T-helper 2 cell treated with Interferon-gamma antibody and Interleukin-4, amounts not matched to agents 5 μg/mL and 100 μg/mL, for 36 hours (primary cell): ENCODE measurements at regions not wholly inside any gene's neighbourhood (a gene's known extent, or its start where the extent isn't known, plus 50 kb on each side); places are given as distances from the start of the nearest gene placed in this dataset.

Experiments
- DNase-seq: peaks from one replicate; pipeline ENCODE4 v3.0.0; 2021; ENCODE audit warnings: low spot score
- H3K27ac Mint-ChIP-seq: one replicate; pipeline ENCODE4 v1.8.0; 2021; ENCODE audit warnings: mild to moderate bottlenecking, mixed read lengths
- H3K27me3 Mint-ChIP-seq: one replicate; pipeline ENCODE4 v1.8.0; 2021; ENCODE audit warnings: low read depth, mixed read lengths
- H3K36me3 Mint-ChIP-seq: one replicate; pipeline ENCODE4 v1.8.0; 2021; ENCODE audit warnings: low read depth, mixed read lengths
- H3K4me1 Mint-ChIP-seq: one replicate; pipeline ENCODE4 v1.8.0; 2021; ENCODE audit warnings: low read depth, mixed read lengths
- H3K4me3 Mint-ChIP-seq: one replicate; pipeline ENCODE4 v1.8.0; 2022; ENCODE audit warnings: mild to moderate bottlenecking, moderate library complexity, mixed read lengths
- H3K9me3 Mint-ChIP-seq: one replicate; pipeline ENCODE4 v1.8.0; 2021; ENCODE audit warnings: mixed read lengths

DNA sequence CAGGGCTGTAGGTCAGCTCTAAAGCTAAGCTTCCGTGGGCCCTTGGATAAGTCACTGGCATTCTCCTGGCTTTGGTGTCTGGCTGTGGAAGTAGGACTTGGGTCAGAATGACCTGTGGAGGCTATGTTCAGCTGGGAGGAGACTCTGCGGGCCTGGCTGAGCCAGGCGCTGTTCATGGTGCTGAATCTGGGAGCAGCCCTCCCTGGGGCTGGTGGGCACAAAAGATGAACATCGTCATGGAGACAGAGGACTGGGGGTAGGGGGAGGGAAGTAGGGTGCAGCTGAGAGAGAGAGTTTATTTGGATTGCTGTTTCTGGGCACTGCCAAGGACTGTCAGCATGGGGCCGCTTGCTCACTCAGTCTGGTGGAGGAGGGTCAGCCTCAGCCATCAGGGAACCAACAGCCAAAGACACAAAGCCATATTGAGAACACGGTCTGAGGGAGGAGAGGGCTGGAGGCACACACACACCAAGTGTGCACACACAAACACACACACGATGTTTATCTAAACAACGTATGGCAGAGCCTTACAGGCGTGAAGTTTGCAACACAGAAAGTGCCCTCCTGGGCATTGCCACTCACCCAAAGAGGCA, 120.7 kb upstream of the LINGO1 start:
- no peak overlapping the region for H3K4me3 Mint-ChIP-seq
- no peaks in the 10 kb centered on the region for H3K36me3 Mint-ChIP-seq
- DNase-seq = no peak
- no peak overlapping the region for H3K27ac Mint-ChIP-seq
- H3K9me3 Mint-ChIP-seq = no peaks in the 10 kb centered on the region
- no peaks in the 10 kb centered on the region for H3K27me3 Mint-ChIP-seq
- no peaks in the 10 kb centered on the region for H3K4me1 Mint-ChIP-seq

DNA sequence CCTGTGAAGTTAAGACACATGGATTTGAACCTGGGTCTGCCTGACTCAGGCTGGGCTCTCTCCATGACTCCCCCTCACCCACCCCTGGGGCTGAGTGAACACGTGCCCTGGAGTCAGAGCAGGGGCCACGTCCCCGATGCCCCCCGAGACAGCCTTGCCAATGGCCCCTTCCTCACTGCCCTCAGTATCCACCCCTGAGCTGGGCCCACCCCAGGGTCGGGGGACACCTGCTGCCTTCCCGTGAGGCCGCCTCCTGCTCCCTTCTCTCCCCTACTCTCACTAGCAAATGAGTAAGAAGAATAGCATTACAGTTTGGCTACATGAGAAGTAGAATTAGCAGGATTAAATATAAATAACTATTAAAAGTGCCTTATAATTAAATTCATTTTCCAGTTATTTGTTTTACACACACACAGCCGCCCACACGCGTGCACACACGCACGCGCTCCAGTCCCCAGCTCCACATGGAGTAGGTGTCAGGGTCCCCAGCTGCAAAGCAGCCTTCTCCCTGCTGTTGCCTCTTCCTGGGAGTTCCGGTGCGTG, 117.4 kb upstream of the LINGO1 start:
- no peaks in the 10 kb centered on the region for H3K27me3 Mint-ChIP-seq
- H3K4me3 Mint-ChIP-seq = no peak overlapping the region
- H3K36me3 Mint-ChIP-seq = no peaks in the 10 kb centered on the region
- no peak overlapping the region for H3K27ac Mint-ChIP-seq
- no peak for DNase-seq
- no peaks in the 10 kb centered on the region for H3K9me3 Mint-ChIP-seq
- no peaks in the 10 kb centered on the region for H3K4me1 Mint-ChIP-seq

DNA sequence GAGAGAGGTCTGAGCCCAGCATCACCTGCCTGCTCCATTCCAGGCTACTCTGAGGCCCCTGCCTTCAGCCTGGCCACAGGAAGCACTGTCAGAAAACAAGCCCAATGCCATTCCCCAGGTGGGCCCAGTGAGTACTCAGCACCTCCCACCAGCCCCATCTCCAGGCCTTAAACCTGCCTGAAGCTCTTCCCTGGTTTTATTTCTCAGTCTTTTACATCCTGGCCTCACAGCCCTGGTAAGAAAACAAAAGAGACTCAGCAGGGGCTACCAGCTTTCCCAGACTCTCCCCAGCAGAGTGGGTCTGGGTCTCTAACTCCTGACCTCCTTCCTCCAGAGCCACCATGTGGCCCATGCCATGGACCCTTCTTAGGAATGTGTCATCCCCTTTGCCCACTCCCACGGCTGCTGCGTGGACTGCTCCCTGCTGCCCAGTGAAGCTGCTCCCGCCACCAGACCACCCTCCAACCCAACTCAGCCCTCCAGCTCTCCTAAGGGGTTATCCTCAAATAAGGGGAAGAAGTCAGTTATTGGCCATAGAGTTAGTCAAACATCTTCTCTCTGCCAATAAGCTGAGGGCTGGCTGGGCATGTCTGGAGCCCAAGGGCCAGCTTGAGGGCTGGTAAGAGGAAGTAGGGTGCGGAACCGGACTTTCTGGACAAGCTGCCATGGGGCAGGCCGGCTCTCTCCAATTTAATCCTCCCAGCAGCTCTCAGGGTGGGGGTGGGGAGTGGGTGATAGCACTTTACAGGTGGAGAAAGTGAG, 116.7 kb upstream of the LINGO1 start:
- no peaks in the 10 kb centered on the region for H3K9me3 Mint-ChIP-seq
- no peaks in the 10 kb centered on the region for H3K36me3 Mint-ChIP-seq
- no peak for DNase-seq
- no peaks in the 10 kb centered on the region for H3K4me1 Mint-ChIP-seq
- no peaks in the 10 kb centered on the region for H3K27me3 Mint-ChIP-seq
- H3K27ac Mint-ChIP-seq = no peak overlapping the region
- H3K4me3 Mint-ChIP-seq = no peak overlapping the region

DNA sequence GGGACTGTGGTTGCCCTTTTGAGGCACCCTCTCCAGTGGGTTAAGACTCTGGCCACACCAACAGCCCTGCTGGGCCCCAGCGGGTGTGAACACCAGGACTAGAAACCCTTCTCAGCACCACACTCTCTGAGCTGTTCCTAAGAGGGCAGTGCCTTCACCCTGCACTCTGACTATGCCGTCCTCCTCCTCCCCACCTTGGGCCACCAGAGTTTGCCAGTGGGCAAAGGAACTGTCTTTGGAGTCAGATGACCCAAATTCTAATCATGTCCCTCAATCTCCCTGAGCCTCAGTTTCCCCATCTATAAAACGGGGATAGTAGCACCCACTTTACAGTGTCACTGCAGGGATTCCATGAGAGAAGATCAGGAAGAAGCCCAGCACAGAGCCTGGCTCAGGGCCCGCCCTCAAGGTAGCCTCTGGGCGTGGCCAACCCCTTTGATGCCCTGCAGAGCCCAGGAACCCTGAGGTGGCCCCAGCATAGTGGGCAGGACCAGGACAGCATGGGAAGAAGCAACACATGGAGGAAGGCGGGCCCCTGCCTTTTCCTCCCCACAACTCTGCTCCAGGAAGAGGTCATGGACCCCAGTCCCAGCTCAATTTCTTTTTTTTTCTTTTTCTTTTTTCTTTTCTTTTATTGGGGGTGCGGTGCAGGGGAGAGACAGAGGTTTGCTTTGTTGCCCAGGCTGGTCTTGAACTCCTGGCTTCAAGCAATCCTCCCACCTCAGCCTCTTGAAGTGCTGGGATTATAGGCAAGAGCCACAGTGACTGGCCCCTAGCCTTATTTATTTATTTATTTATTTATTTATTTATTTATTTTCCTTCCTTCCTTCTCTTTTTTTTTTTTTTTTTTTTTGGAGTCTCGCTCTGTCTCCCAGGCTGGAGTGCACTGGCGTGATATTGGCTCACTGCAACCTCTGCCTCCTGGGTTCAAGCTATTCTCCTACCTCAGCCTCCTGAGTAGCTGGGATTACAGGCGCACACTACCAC, 115.7 kb upstream of the LINGO1 start:
- DNase-seq = no peak
- Mint-ChIP-seq H3K36me3 (no peaks in the 10 kb centered on the region), H3K4me1 (no peaks in the 10 kb centered on the region), H3K4me3 (no peak overlapping the region), H3K27ac (no peak overlapping the region), H3K9me3 (no peaks in the 10 kb centered on the region), H3K27me3 (no peaks in the 10 kb centered on the region)

DNA sequence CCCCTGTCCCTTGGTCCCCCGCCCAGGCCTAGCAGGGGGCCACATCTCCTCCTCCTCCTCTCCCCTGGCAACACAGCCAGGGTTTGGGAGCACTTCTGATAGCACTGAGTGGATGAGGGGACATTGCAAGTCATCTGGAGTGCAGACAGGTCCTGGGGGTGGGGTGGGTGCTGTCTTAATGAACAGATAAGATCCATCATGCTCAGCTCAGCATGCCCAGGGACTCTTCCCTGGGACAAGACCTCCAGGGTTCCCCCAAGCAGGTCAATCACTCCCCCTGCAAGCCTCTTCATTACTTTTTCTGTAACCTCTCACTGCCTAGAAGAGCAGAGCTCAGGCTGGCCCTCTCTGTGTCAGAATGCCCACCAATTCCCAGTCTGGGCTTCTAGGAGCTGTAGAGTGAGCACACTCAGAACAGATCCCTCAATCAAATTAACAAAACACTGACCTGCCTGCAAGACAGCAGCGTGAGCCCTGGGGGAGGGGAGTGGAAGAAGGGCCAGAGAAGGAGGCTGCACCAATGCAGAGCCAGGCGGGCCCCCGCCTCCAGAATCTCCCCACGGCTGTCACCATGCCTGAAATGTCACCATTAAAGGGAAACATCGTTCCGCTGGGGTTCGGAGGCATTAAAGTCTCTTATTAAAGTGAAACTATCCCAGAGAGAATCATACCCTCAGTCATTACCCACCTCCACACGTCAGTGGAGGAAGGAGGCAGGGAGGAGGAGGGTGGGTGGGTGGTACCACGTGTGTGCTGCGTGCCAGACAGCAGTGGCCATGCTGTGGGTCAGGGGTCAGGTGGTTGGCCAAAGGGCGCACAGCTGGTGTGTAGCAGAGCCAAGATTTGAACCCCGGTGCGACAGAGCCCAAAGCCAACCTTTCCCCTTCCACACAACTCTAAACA, 114.7 kb upstream of the LINGO1 start:
- H3K27me3 Mint-ChIP-seq = no peaks in the 10 kb centered on the region
- no peaks in the 10 kb centered on the region for H3K9me3 Mint-ChIP-seq
- no peak overlapping the region for H3K27ac Mint-ChIP-seq
- H3K4me1 Mint-ChIP-seq = no peaks in the 10 kb centered on the region
- no peak for DNase-seq
- H3K4me3 Mint-ChIP-seq = no peak overlapping the region
- no peaks in the 10 kb centered on the region for H3K36me3 Mint-ChIP-seq

DNA sequence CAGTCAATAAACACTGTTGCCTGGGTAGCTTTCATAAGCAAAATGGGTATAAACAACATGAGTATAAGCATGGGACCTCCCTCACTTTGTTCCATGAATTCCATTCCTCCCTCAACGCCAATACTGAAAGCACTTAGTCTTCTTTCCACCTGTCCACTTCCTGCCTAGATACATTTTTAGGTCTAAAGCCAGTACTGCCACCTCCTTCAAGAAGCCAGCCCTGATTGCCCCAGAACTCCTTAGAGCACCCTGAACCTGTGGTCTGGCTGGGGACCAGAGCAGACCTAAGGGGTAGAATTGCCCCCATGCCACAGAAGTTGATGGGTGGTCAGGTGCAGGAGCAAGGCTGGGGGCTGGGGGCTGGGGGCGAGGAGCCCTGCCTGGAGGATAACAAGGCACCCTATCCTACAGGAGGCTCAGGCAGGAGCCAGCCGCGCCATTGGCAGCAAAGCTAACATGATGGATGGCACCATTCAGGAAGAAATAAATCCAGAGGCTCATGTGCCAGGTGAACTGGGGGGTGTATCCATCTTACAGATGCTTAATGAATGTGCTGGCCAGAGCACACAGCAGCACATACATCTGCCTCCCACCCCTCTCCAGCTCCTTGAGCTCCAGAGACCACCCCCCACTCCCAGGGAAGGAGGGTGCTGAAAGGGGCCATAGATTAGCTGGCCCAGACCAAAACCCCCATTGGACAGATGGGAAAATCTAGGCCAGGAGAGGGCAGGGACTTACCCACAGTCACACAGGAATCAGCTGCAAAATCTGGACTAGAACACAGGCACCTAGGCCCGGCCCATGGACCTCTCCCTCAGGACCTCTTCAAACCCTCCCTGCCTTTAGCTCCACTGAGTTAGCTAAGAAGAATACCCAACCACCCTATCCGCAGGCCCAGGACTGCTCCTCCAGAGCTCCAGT, 113.8 kb upstream of the LINGO1 start:
- H3K27ac Mint-ChIP-seq = no peak overlapping the region
- H3K36me3 Mint-ChIP-seq = no peaks in the 10 kb centered on the region
- no peaks in the 10 kb centered on the region for H3K9me3 Mint-ChIP-seq
- no peaks in the 10 kb centered on the region for H3K27me3 Mint-ChIP-seq
- no peaks in the 10 kb centered on the region for H3K4me1 Mint-ChIP-seq
- DNase-seq = no peak
- no peak overlapping the region for H3K4me3 Mint-ChIP-seq

DNA sequence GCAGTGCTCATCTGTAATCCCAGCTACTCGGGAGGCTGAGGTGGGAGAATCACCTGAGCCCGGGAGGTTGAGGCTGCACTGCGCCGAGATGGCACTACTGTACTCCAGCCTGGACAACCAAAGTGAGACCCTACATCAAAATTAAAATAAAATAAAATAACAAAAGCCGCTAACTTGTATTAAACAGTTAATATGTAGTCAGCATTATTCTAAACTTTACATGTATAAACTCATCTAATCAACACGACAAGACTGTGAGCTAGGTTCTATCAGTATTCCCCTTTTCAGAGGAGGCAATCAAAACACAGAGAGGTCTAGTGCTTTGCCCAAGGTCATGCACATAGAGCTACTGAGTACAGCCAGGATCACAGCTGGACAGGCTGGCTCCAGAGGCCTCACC, 111.7 kb upstream of the LINGO1 start:
- DNase-seq = no peak
- H3K27me3 Mint-ChIP-seq = peaks cover 2% of the 10 kb centered on the region
- no peak overlapping the region for H3K4me3 Mint-ChIP-seq
- no peaks in the 10 kb centered on the region for H3K4me1 Mint-ChIP-seq
- H3K9me3 Mint-ChIP-seq = no peaks in the 10 kb centered on the region
- no peak overlapping the region for H3K27ac Mint-ChIP-seq
- H3K36me3 Mint-ChIP-seq = no peaks in the 10 kb centered on the region

DNA sequence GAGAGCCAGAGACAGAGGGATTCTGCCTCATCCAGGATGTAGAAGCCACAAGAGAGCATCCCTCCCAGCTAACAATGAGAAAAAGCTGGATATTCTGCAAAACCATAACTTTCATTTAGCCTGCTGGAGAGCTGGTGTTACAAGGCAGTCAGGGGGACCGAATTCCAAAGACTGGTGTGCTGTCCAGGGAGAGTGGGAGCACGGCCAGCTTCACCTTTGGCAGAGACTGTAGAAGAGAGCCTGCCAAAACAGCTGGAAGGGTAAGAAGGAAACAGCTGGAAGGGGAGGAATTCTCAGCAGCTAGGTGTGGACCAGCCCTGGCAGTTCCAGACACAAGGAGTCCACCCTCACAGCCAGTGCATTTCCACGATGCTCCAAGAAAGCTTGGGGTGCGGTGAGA, 109.9 kb upstream of the LINGO1 start:
- H3K4me3 Mint-ChIP-seq = no peak overlapping the region
- no peaks in the 10 kb centered on the region for H3K4me1 Mint-ChIP-seq
- peaks cover 13% of the 10 kb centered on the region for H3K27me3 Mint-ChIP-seq
- no peaks in the 10 kb centered on the region for H3K36me3 Mint-ChIP-seq
- H3K27ac Mint-ChIP-seq = no peak overlapping the region
- no peak for DNase-seq
- H3K9me3 Mint-ChIP-seq = no peaks in the 10 kb centered on the region

DNA sequence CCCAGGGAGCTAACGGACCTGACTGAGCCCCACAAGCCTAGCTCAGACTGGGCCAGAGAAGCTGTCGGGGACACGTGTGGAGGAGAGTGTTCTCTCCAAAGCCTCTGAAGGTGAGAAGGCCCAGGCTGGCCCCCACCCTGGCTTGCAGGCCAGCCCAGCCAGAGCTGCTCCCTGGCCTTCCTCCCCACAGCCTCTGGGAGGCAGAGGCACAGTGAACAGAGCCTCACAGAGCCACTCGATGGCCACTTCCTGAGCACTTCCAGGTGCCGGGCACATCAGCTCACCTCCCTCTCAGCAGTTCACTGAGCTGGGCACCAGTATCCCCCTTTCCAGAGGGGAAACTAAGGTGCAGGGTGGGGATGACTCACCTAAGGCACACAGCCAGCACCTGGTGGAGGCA, 109.4 kb upstream of the LINGO1 start:
- DNase-seq = no peak
- Mint-ChIP-seq H3K9me3 (no peaks in the 10 kb centered on the region), H3K4me3 (no peak overlapping the region)

DNA sequence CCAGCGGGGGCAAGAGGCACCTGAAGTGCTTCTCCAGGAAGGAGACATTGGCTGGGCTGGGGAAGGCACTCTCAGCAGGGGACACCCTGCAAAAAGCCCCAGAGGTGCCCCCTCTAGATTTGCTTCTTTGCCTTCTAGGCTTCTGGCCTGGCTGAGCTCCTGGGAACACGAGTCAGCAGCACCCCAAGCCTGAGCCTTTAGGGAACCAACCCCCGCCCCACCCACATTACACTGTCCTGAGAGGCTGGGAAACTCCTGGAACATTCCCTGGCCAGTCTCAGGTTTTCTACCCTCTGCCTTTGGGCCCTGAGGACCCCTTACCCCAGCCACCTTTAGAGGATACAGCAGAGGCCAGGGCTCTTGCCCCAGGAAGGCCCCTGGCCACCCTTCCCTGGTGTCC, 108.4 kb upstream of the LINGO1 start:
- Mint-ChIP-seq H3K27ac (no peak overlapping the region), H3K36me3 (no peaks in the 10 kb centered on the region), H3K4me3 (no peak overlapping the region), H3K4me1 (no peaks in the 10 kb centered on the region), H3K27me3 (peaks cover 13% of the 10 kb centered on the region), H3K9me3 (no peaks in the 10 kb centered on the region)
- DNase-seq = no peak

More for the DNA sequence above, 109.4 kb upstream of the LINGO1 start:
- Mint-ChIP-seq H3K36me3 (no peaks in the 10 kb centered on the region), H3K4me1 (no peaks in the 10 kb centered on the region), H3K27ac (no peak overlapping the region), H3K27me3 (peaks cover 13% of the 10 kb centered on the region)

DNA sequence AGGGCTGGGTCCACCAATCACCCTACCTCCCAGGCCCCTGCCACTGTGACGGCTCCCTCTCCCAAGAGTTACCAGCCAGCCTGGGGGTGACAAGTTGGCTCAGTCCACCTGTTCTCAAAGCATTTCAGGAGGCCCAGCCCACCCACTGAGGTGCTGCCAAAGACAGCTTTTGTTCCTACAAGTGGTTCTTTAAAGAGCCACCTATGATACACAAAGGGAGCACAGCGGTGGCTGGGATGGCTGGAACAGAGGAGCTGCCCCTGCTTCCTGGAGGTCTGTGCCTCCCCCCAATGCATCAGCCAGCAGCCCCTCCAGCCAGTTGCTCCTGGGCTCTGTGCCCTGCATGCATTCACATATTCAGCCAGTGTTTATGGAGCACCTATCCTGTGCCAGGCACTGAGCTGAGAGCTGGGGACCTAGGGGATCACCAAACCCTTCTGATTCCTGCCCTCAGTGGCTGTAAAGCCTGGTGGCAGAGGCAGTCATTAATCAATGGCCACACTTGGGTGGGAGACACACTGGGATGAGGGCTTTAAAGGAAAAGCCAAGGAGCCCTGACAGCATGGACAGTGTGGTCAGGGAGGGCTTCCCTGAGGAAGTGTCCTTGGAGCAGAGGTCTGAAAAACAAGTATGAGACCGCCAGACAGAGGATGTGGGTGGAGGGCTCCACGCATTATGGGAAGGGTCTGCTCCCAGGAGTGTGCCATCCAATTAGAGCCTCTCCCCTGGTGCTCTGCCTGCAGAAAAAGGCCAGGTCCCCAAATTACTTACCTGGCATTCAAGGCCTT, 107.1 kb upstream of the LINGO1 start:
- Mint-ChIP-seq H3K27ac (no peak overlapping the region), H3K36me3 (no peaks in the 10 kb centered on the region), H3K27me3 (peaks cover 13% of the 10 kb centered on the region), H3K4me3 (no peak overlapping the region), H3K4me1 (no peaks in the 10 kb centered on the region), H3K9me3 (no peaks in the 10 kb centered on the region)
- no peak for DNase-seq
